T-cell (primary cell): ENCODE measurements at regions not wholly inside any gene's neighbourhood (a gene's known extent, or its start where the extent isn't known, plus 50 kb on each side); places are given as distances from the start of the nearest gene placed in this dataset.

Source experiments
- ATAC-seq, 4 experiments: fragments of 200-7000 bp in 3 of 4; fragments of 150-1000 bp in 1 of 4; cut with Tn5 transposase; replicated peaks in 1 of 4; 1 replicate in 3 of 4; 2 replicates in 1 of 4; pipeline ENCODE4 v1.10.0; 2021; ENCODE audit warnings: moderate library complexity in 3 of 4, mild to moderate bottlenecking in 2 of 4, moderate number of reproducible peaks in 1 of 4
- CTCF ChIA-PET, 2 donors: fragments of 300-600 bp; sonication (Branson Sonifier 250); formaldehyde crosslinking; loops; one replicate each; lab custom pipeline; 2022; ENCODE audit warnings: antibody characterized with exemption in 2 of 2; lab: Charles Lee
- POLR2A ChIA-PET, 2 donors: fragments of 300-600 bp; sonication (Branson Sonifier 250); formaldehyde crosslinking; loops; one replicate each; lab custom pipeline; 2022; ENCODE audit warnings: antibody characterized with exemption in 2 of 2; lab: Charles Lee
- DNase-seq, 35 experiments: peaks; one replicate each; pipeline versions ENCODE4 v3.0.0 to v3.0.0-alpha.2; 2013 to 2023
- H3K27ac ChIP-seq: one replicate; pipeline ENCODE4 v1.5.1; 2013; ENCODE audit warnings: low read length
- H3K27me3 ChIP-seq, 2 experiments: replicated peaks in 1 of 2; 1 replicate in 1 of 2; 2 replicates in 1 of 2; pipeline versions ENCODE4 v1.6.1 to v1.7.0; 2013; ENCODE audit warnings: low read length in 1 of 2, mixed read lengths in 1 of 2; ENCODE audit not compliant: control insufficient read depth in 2 of 2, insufficient read depth in 2 of 2; ENCODE audit errors: extremely low read depth in 1 of 2
- H3K36me3 ChIP-seq, 2 donors: 1 replicate in 1 of 2; 2 replicates in 1 of 2; pipeline versions ENCODE4 v1.6.1 to v1.7.0; 2013; ENCODE audit warnings: low read length in 1 of 2; ENCODE audit not compliant: control insufficient read depth in 2 of 2, insufficient read depth in 1 of 2; ENCODE audit errors: extremely low read depth in 1 of 2
- H3K4me1 ChIP-seq, 2 experiments: 1 replicate in 1 of 2; 2 replicates in 1 of 2; pipeline versions ENCODE4 v1.6.1 to v1.7.0; 2013; ENCODE audit warnings: low read length in 2 of 2, mixed read lengths in 1 of 2; ENCODE audit not compliant: insufficient read depth in 2 of 2, control insufficient read depth in 1 of 2; ENCODE audit errors: extremely low read depth in 1 of 2
- H3K4me3 ChIP-seq, 2 donors: 1 replicate in 1 of 2; 2 replicates in 1 of 2; pipeline versions ENCODE4 v1.5.1 to v1.7.0; 2013; ENCODE audit warnings: mild to moderate bottlenecking in 2 of 2, low read length in 1 of 2, moderate library complexity in 1 of 2; ENCODE audit not compliant: control insufficient read depth in 1 of 2; ENCODE audit errors: extremely low read depth in 1 of 2
- H3K9me3 ChIP-seq: 2 replicates; pipeline ENCODE4 v1.7.0; 2013
- H3K27ac Mint-ChIP-seq, 2 donors: one replicate each; pipeline ENCODE4 v1.8.0; 2020 to 2021; ENCODE audit warnings: mild to moderate bottlenecking in 2 of 2, mixed read lengths in 2 of 2
- H3K27me3 Mint-ChIP-seq, 2 donors: one replicate each; pipeline ENCODE4 v1.8.0; 2021 to 2022; ENCODE audit warnings: mixed read lengths in 2 of 2
- H3K36me3 Mint-ChIP-seq: one replicate; pipeline ENCODE4 v1.8.0; 2021; ENCODE audit warnings: mixed read lengths
- H3K4me1 Mint-ChIP-seq, 3 donors: one replicate each; pipeline ENCODE4 v1.8.0; 2020 to 2022; ENCODE audit warnings: mixed read lengths in 3 of 3, mild to moderate bottlenecking in 1 of 3
- H3K4me3 Mint-ChIP-seq, 3 donors: one replicate each; pipeline ENCODE4 v1.8.0; 2020 to 2022; ENCODE audit warnings: mild to moderate bottlenecking in 3 of 3, mixed read lengths in 3 of 3, moderate library complexity in 3 of 3
- H3K9me3 Mint-ChIP-seq, 3 donors: one replicate each; pipeline ENCODE4 v1.8.0; 2020 to 2022; ENCODE audit warnings: mixed read lengths in 3 of 3
- WGBS: methylation state at CpG from one replicate; pipeline ENCODE4 v1.1.5; 2013; ENCODE audit warnings: missing lambda C conversion rate; ENCODE audit not compliant: insufficient coverage; 5-methylcytosine and 5-hydroxymethylcytosine counted together

DNA sequence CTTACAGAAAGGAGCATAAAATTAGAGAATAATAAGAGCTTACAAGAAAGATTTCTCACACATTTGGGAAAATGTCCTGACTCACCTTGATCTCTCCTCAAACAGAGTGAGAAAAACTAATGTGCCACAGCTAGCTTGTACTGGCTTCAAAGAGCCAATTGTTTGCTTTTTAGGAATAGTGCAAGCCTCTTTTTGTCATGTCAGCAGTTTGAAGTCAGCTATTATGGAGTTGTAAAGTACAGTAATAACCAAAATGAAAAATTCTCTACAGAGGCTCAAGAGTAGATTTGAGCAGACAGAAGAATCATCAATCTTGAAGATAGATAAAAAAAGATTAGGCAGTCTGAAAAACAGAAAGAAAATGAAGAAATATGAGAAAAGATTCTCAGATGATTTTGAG is 313.4 kb upstream of the GPR149 start:
- no peak overlapping the region for H3K27ac ChIP-seq
- Mint-ChIP-seq H3K27ac (no peak overlapping the region), H3K4me1 (no peaks in the 10 kb centered on the region), H3K27me3 (no peaks in the 10 kb centered on the region), H3K4me3 (no peak overlapping the region), H3K9me3 (peaks cover 7 to 11% (median 11%) of the 10 kb centered on the region in 3 donors), H3K36me3 (no peaks in the 10 kb centered on the region)
- no peaks in the 10 kb centered on the region for H3K9me3 ChIP-seq
- ChIA-PET POLR2A (no interaction called here), CTCF (no interaction called here)
- H3K27me3 ChIP-seq = no peaks in the 10 kb centered on the region
- DNase-seq (no peak), ATAC-seq (no peak)
- no peaks in the 10 kb centered on the region for H3K36me3 ChIP-seq
- H3K4me1 ChIP-seq = no peaks in the 10 kb centered on the region
- H3K4me3 ChIP-seq = no peak overlapping the region

DNA sequence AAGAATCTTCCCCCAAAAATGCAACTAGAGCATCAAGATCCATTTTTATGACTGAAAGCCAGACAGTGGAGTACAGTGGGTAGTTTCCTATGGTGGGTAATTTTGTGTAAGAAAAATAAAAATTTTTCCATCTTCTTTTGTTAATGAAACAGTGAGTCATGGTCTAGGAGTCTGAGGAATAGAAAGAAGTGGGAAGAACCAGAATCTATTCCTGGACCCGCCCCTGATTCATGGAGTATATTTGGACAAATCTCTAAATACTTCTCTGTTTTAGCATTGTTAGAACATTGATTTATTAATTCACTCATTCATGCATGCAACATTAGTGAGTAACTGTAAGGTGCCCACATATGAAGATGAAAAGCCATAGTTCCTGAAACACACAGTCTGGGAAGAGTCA is 304.5 kb upstream of the GPR149 start:
- H3K27ac ChIP-seq = no peak overlapping the region
- Mint-ChIP-seq H3K27ac (no peak overlapping the region), H3K27me3 (no peaks in the 10 kb centered on the region), H3K4me3 (no peak overlapping the region), H3K9me3 (peaks cover 0 to 13% (median 8%) of the 10 kb centered on the region in 3 donors), H3K4me1 (no peaks in the 10 kb centered on the region), H3K36me3 (no peaks in the 10 kb centered on the region)
- H3K27me3 ChIP-seq = no peaks in the 10 kb centered on the region
- DNase-seq = no peak
- no peaks in the 10 kb centered on the region for H3K9me3 ChIP-seq
- ChIA-PET POLR2A (no interaction called here), CTCF (no interaction called here)
- no CpG with 5 or more reads among the region's 1 CpG for WGBS
- H3K4me3 ChIP-seq = no peak overlapping the region
- no peaks in the 10 kb centered on the region for H3K4me1 ChIP-seq
- no peak for ATAC-seq
- H3K36me3 ChIP-seq = no peaks in the 10 kb centered on the region

DNA sequence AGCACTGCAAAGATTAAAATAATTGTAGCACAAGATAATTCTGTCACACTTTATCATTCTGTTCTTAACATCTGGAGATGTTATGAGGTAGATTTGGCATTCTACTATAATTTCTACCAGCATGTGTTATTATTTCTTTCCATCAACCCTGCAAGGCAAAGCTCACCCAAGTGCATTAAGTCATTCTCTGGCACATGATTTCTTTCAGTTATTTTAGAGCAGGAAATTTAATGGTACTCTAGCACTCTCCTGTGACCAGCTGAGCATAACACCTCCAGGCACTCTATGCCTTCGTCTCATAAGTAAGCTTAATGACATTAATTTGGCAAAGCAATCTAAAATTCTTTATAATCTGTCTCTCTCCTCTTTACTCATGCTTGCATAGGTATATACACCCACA is 300.2 kb upstream of the GPR149 start:
- Histone ChIP-seq H3K27ac (no peak overlapping the region), H3K9me3 (no peaks in the 10 kb centered on the region), H3K27me3 (no peaks in the 10 kb centered on the region), H3K4me1 (no peaks in the 10 kb centered on the region), H3K36me3 (no peaks in the 10 kb centered on the region), H3K4me3 (no peak overlapping the region)
- WGBS = no CpG with 5 or more reads among the region's 1 CpG
- H3K27me3 Mint-ChIP-seq = no peaks in the 10 kb centered on the region
- POLR2A ChIA-PET = no interaction called here
- peaks cover 0 to 13% (median 3%) of the 10 kb centered on the region in 3 donors for H3K9me3 Mint-ChIP-seq
- DNase-seq = no peak
- H3K36me3 Mint-ChIP-seq = no peaks in the 10 kb centered on the region
- no peak overlapping the region for H3K4me3 Mint-ChIP-seq
- H3K4me1 Mint-ChIP-seq = no peaks in the 10 kb centered on the region
- no peak for ATAC-seq
- no peak overlapping the region for H3K27ac Mint-ChIP-seq
- CTCF ChIA-PET = no interaction called here

DNA sequence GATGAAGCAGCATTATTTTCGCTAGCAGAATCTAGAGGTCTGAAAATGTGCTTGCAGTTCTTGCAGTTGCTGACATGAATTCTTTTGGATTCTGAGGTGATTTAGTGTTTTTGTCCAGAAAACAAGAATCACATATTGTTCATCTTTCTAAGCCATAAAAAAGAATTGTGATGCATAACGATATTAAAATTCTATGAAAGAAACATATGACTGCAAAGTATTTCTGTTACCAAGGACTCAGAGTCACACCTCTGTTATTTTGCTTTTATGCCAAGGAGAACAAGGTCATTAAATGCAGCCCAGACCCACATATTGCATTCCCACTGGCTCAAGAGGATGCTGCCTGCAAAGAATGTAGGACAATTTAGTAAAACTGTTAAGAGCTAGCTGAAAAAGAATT is 299.8 kb upstream of the GPR149 start:
- no peaks in the 10 kb centered on the region for H3K9me3 ChIP-seq
- H3K9me3 Mint-ChIP-seq = peaks cover 0 to 13% (median 3%) of the 10 kb centered on the region in 3 donors
- H3K27me3 Mint-ChIP-seq = no peaks in the 10 kb centered on the region
- ATAC-seq = no peak
- H3K36me3 ChIP-seq = no peaks in the 10 kb centered on the region
- H3K4me1 ChIP-seq = no peaks in the 10 kb centered on the region
- no CpG with 5 or more reads among the region's 2 CpGs for WGBS
- no peak overlapping the region for H3K27ac Mint-ChIP-seq
- no peaks in the 10 kb centered on the region for H3K27me3 ChIP-seq
- H3K4me3 ChIP-seq = no peak overlapping the region
- POLR2A ChIA-PET = no interaction called here
- no peaks in the 10 kb centered on the region for H3K4me1 Mint-ChIP-seq
- H3K4me3 Mint-ChIP-seq = no peak overlapping the region
- H3K27ac ChIP-seq = no peak overlapping the region
- no peak for DNase-seq
- CTCF ChIA-PET = no interaction called here
- no peaks in the 10 kb centered on the region for H3K36me3 Mint-ChIP-seq

DNA sequence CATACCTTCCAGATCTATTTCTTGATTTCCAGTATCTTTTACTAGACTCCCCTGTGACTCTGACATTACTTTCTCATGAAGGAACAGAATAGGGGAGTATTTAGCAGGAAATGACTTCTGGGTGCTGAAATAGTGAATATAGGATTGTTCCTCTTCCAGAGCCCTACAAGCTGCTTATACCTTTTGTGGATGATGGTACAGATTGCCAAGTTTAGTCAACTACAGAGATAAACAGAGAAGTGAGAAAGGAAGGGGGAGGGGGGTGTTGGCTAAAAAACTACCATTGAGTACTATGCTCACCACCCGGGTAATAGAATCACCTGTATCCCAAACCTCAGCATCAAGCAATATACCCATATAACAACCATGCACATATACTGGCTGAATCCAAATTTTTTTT is 298.3 kb upstream of the GPR149 start:
- Mint-ChIP-seq H3K4me1 (no peaks in the 10 kb centered on the region), H3K27me3 (no peaks in the 10 kb centered on the region), H3K36me3 (no peaks in the 10 kb centered on the region), H3K4me3 (no peak overlapping the region), H3K9me3 (peaks cover 0 to 13% (median 3%) of the 10 kb centered on the region in 3 donors), H3K27ac (no peak overlapping the region)
- ATAC-seq (no peak), DNase-seq (no peak)
- no peak overlapping the region for H3K27ac ChIP-seq
- no peaks in the 10 kb centered on the region for H3K4me1 ChIP-seq
- no peak overlapping the region for H3K4me3 ChIP-seq
- CTCF ChIA-PET = no interaction called here
- POLR2A ChIA-PET = no interaction called here
- no peaks in the 10 kb centered on the region for H3K27me3 ChIP-seq
- H3K9me3 ChIP-seq = no peaks in the 10 kb centered on the region
- no peaks in the 10 kb centered on the region for H3K36me3 ChIP-seq
- no CpG with 5 or more reads among the region's 1 CpG for WGBS

DNA sequence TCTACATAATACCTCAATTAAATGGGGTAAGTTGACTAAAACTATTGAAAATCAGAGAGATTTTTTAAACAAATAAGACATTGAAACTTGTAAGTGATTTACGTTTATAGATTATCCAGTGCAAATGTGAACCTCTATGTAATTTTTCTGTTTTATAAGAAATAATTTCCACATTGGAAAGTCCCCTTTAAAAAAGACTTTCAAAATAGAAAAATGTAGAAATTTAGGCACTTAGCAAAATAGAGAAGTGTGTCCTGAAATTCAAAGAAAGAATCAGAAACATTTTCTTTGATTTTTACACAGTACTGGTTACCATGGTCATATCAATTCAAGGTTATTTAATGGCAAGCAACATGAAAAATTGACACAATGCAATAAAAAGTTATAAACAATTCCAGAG is 290.9 kb upstream of the GPR149 start:
- no peak overlapping the region for H3K27ac ChIP-seq
- H3K9me3 ChIP-seq = no peaks in the 10 kb centered on the region
- Mint-ChIP-seq H3K4me3 (no peak overlapping the region), H3K9me3 (no peaks in the 10 kb centered on the region), H3K36me3 (no peaks in the 10 kb centered on the region), H3K27ac (no peak overlapping the region), H3K4me1 (no peaks in the 10 kb centered on the region), H3K27me3 (no peaks in the 10 kb centered on the region)
- no peaks in the 10 kb centered on the region for H3K27me3 ChIP-seq
- no CpG with 5 or more reads among the region's 1 CpG for WGBS
- H3K4me3 ChIP-seq = no peak overlapping the region
- ChIA-PET POLR2A (no interaction called here), CTCF (no interaction called here)
- no peaks in the 10 kb centered on the region for H3K36me3 ChIP-seq
- no peaks in the 10 kb centered on the region for H3K4me1 ChIP-seq
- ATAC-seq (no peak), DNase-seq (no peak)

DNA sequence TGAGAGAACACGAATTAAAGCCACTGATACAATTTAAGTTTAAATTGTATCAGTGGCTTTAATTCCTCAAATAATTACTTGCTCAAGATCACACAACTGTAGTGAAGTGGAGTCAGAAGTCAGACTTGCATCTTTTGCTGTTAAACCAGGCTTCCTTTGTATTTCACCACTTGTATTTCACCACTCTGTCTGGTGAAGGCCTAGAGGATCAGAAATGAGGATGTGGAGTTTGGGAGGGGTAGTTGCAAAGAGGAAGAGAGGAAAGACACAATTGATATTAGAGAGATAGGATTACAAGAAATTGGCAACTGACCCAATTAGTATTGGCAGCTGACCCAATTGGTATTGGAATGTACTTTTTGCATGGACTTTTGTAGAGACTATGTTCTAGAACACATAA is 288.1 kb upstream of the GPR149 start:
- Histone ChIP-seq H3K27me3 (no peaks in the 10 kb centered on the region), H3K4me3 (no peak overlapping the region), H3K9me3 (no peaks in the 10 kb centered on the region), H3K27ac (no peak overlapping the region), H3K36me3 (no peaks in the 10 kb centered on the region), H3K4me1 (no peaks in the 10 kb centered on the region)
- whole genome bisulfite sequencing = no CpG with 5 or more reads among the region's 1 CpG
- H3K9me3 Mint-ChIP-seq = no peaks in the 10 kb centered on the region
- ChIA-PET CTCF (no interaction called here), POLR2A (no interaction called here)
- no peaks in the 10 kb centered on the region for H3K27me3 Mint-ChIP-seq
- no peak for DNase-seq
- H3K36me3 Mint-ChIP-seq = no peaks in the 10 kb centered on the region
- no peak for ATAC-seq
- H3K4me3 Mint-ChIP-seq = no peak overlapping the region
- H3K27ac Mint-ChIP-seq = no peak overlapping the region
- H3K4me1 Mint-ChIP-seq = no peaks in the 10 kb centered on the region
